Loucy (cell line): ENCODE measurements at regions not wholly inside any gene's neighbourhood (a gene's known extent, or its start where the extent isn't known, plus 50 kb on each side); places are given as distances from the start of the nearest gene placed in this dataset.

Experiments used
- H2AFZ ChIP-seq: fragments of 200-600 bp; sonication (generic); 2 replicates; pipeline ENCODE4 v1.6.0; 2016; ENCODE audit warnings: antibody characterized with exemption, mild to moderate bottlenecking, low read length, moderate library complexity
- H3F3A ChIP-seq: fragments of 200-600 bp; 2 replicates; pipeline ENCODE4 v1.6.0; 2016; ENCODE audit warnings: antibody characterized with exemption, low read depth, mild to moderate bottlenecking
- H3K27me3 ChIP-seq: fragments of 200-600 bp; sonication (generic); 2 replicates; pipeline ENCODE4 v1.6.1; 2014; ENCODE audit warnings: low read length, mild to moderate bottlenecking; ENCODE audit not compliant: insufficient read depth, poor library complexity, severe bottlenecking
- H3K36me3 ChIP-seq: fragments of 200-600 bp; sonication (generic); 2 replicates; pipeline ENCODE4 v1.6.1; 2016; ENCODE audit warnings: low read length; ENCODE audit not compliant: insufficient read depth
- H3K4me1 ChIP-seq: fragments of 200-600 bp; sonication (generic); 2 replicates; pipeline ENCODE4 v1.5.1; 2014; ENCODE audit warnings: low read length, mild to moderate bottlenecking; ENCODE audit not compliant: insufficient read depth, poor library complexity, severe bottlenecking
- H3K4me2 ChIP-seq: fragments of 200-600 bp; sonication (generic); 2 replicates; pipeline ENCODE4 v1.6.0; 2014; ENCODE audit warnings: antibody characterized with exemption, low read length, low read depth, mild to moderate bottlenecking; ENCODE audit not compliant: poor library complexity, severe bottlenecking
- H3K4me3 ChIP-seq: fragments of 200-600 bp; sonication (generic); 2 replicates; pipeline ENCODE4 v1.5.1; 2014; ENCODE audit warnings: low read length, mild to moderate bottlenecking, mixed read lengths; ENCODE audit not compliant: poor library complexity, severe bottlenecking
- H3K79me2 ChIP-seq: fragments of 200-600 bp; sonication (generic); 2 replicates; pipeline ENCODE4 v1.6.1; 2014; ENCODE audit warnings: low read length; ENCODE audit not compliant: insufficient read depth
- H3K9ac ChIP-seq: fragments of 200-600 bp; sonication (generic); 2 replicates; pipeline ENCODE4 v1.6.0; 2014; ENCODE audit warnings: mild to moderate bottlenecking, low read depth, low read length, moderate library complexity; ENCODE audit not compliant: poor library complexity, severe bottlenecking
- H3K9me2 ChIP-seq: fragments of 200-600 bp; sonication (generic); replicated peaks from 2 replicates; pipeline ENCODE4 v1.6.1; 2016; ENCODE audit warnings: low read depth, low read length, mixed read lengths
- H3K9me3 ChIP-seq: fragments of 200-600 bp; sonication (generic); 2 replicates; pipeline ENCODE4 v1.6.1; 2014; ENCODE audit warnings: mild to moderate bottlenecking, antibody characterized with exemption, low read length, low read depth; ENCODE audit not compliant: insufficient read depth
- H4K20me1 ChIP-seq: fragments of 200-600 bp; sonication (generic); 2 replicates; pipeline ENCODE4 v1.6.0; 2014; ENCODE audit warnings: antibody characterized with exemption, low read length, mild to moderate bottlenecking; ENCODE audit not compliant: insufficient read depth, poor library complexity, severe bottlenecking
- CTCF ChIP-seq: fragments of 200-600 bp; sonication (generic); conservative IDR thresholded peaks from 2 replicates; pipeline ENCODE4 v1.5.1; 2014; ENCODE audit warnings: mild to moderate bottlenecking, antibody characterized with exemption, low read length
- EZH2phosphoT487 ChIP-seq: fragments of 200-600 bp; IDR thresholded peaks from 2 replicates; pipeline ENCODE4 v1.6.1; 2018; ENCODE audit warnings: antibody characterized with exemption, mild to moderate bottlenecking, moderate library complexity, borderline replicate concordance

- no peak overlapping the region for H3K4me2 ChIP-seq
- no peaks in the 10 kb centered on the region for H3K4me1 ChIP-seq
- H3K4me3 ChIP-seq: no peak overlapping the region
- no peaks in the 10 kb centered on the region; the same call in 1 of the 2 replicates for H3K9me3 ChIP-seq
- no peaks in the 10 kb centered on the region for H4K20me1 ChIP-seq
- H2AFZ ChIP-seq: no peak overlapping the region
- H3K9ac ChIP-seq: no peak overlapping the region
- no peaks in the 10 kb centered on the region for H3K9me2 ChIP-seq
- H3F3A ChIP-seq: no peaks in the 10 kb centered on the region
- no peaks in the 10 kb centered on the region for H3K27me3 ChIP-seq
- no peak for TF ChIP-seq EZH2phosphoT487
- no peak for TF ChIP-seq CTCF
- no peaks in the 10 kb centered on the region for H3K79me2 ChIP-seq
- no peaks in the 10 kb centered on the region for H3K36me3 ChIP-seq
Measured at GRCh38 chr16:86414991-86415740, 95.2 kb upstream of the FOXF1 start.

GRCh38 chr16:86418981-86419380 lies 91.3 kb upstream of the FOXF1 start:
- no peaks in the 10 kb centered on the region; the same call in 1 of the 2 replicates for H3K9me3 ChIP-seq
- H3K4me3 ChIP-seq: no peak overlapping the region
- no peak overlapping the region for H3K4me2 ChIP-seq
- no peaks in the 10 kb centered on the region for H3K4me1 ChIP-seq
- no peaks in the 10 kb centered on the region for H3K27me3 ChIP-seq
- H3K9ac ChIP-seq: no peak overlapping the region
- H3F3A ChIP-seq: no peaks in the 10 kb centered on the region
- no peaks in the 10 kb centered on the region for H3K79me2 ChIP-seq
- TF ChIP-seq CTCF (no peak), EZH2phosphoT487 (no peak)
- H3K9me2 ChIP-seq: no peaks in the 10 kb centered on the region
- H4K20me1 ChIP-seq: no peaks in the 10 kb centered on the region
- no peak overlapping the region for H2AFZ ChIP-seq
- no peaks in the 10 kb centered on the region for H3K36me3 ChIP-seq

GRCh38 chr16:86419518-86419917 lies 90.8 kb upstream of the FOXF1 start:
- H3K9me2 ChIP-seq: no peaks in the 10 kb centered on the region
- H4K20me1 ChIP-seq: no peaks in the 10 kb centered on the region
- H3K36me3 ChIP-seq: no peaks in the 10 kb centered on the region
- H3K4me2 ChIP-seq: no peak overlapping the region
- TF ChIP-seq EZH2phosphoT487 (no peak), CTCF (no peak)
- no peaks in the 10 kb centered on the region for H3K4me1 ChIP-seq
- H3K9me3 ChIP-seq: no peaks in the 10 kb centered on the region; the same call in 1 of the 2 replicates
- H2AFZ ChIP-seq: no peak overlapping the region
- no peaks in the 10 kb centered on the region for H3K79me2 ChIP-seq
- no peaks in the 10 kb centered on the region for H3K27me3 ChIP-seq
- no peak overlapping the region for H3K9ac ChIP-seq
- H3K4me3 ChIP-seq: no peak overlapping the region
- H3F3A ChIP-seq: no peaks in the 10 kb centered on the region
